IMR-90 (cell line): ENCODE measurements at regions not wholly inside any gene's neighbourhood (a gene's known extent, or its start where the extent isn't known, plus 50 kb on each side); places are given as distances from the start of the nearest gene placed in this dataset.

Source experiments
- ATAC-seq: fragments of 200-7000 bp; cut with Tn5 transposase; 2 replicates; pipeline ENCODE4 v1.9.1; 2020; ENCODE audit warnings: low read depth, mild to moderate bottlenecking, moderate library complexity
- BruUV-seq: library from RNA; stranded (reverse); fragments of 400-500 nt; replicated peaks from 2 replicates; lab custom pipeline; 2021; lab: Mats Ljungman, UMichigan
- CTCF ChIA-PET: fragments of 300-600 bp; formaldehyde crosslinking; extraction: SDS; loops from one replicate; lab custom pipeline; 2021; ENCODE audit warnings: antibody characterized with exemption; lab: Yijun Ruan, JAX
- POLR2A ChIA-PET: fragments of 300-600 bp; sonication (Branson Sonifier 250); formaldehyde crosslinking; loops from one replicate; lab custom pipeline; 2022; ENCODE audit warnings: antibody characterized with exemption; ENCODE audit not compliant: unreplicated experiment; lab: Charles Lee
- DNase-seq: peaks from one replicate; pipeline ENCODE4 v3.0.0; 2013
- H2AFZ ChIP-seq: replicated peaks from 2 replicates; pipeline ENCODE3; 2013; ENCODE audit warnings: low read length, mild to moderate bottlenecking; ENCODE audit not compliant: poor library complexity
- H2AK5ac ChIP-seq: 2 replicates; pipeline ENCODE4 v1.6.1; 2013; ENCODE audit warnings: low read depth, low read length, inconsistent platforms
- H2AK9ac ChIP-seq: replicated peaks from 2 replicates; pipeline ENCODE3; 2013; ENCODE audit warnings: mild to moderate bottlenecking, low read depth, low read length, moderate library complexity; ENCODE audit not compliant: poor library complexity
- H2BK120ac ChIP-seq: 2 replicates; pipeline ENCODE4 v1.6.1; 2013; ENCODE audit warnings: low read depth, low read length, inconsistent platforms
- H2BK15ac ChIP-seq: 3 replicates; pipeline ENCODE4 v1.6.1; 2013; ENCODE audit warnings: low read depth, low read length, inconsistent platforms
- H2BK20ac ChIP-seq: 2 replicates; pipeline ENCODE4 v1.6.1; 2013; ENCODE audit warnings: low read depth, mild to moderate bottlenecking, inconsistent platforms, low read length, moderate library complexity
- H2BK5ac ChIP-seq: 2 replicates; pipeline ENCODE4 v1.6.1; 2013; ENCODE audit warnings: mild to moderate bottlenecking, low read depth, low read length, inconsistent platforms; ENCODE audit not compliant: poor library complexity, severe bottlenecking
- H3K14ac ChIP-seq: replicated peaks from 2 replicates; pipeline ENCODE4 v1.6.1; 2013; ENCODE audit warnings: low read depth, low read length, inconsistent platforms
- H3K18ac ChIP-seq: 2 replicates; pipeline ENCODE4 v1.6.1; 2013; ENCODE audit warnings: low read depth, low read length, control low read depth
- H3K23ac ChIP-seq: 2 replicates; pipeline ENCODE4 v1.6.1; 2013; ENCODE audit warnings: low read depth, low read length, inconsistent platforms
- H3K27ac ChIP-seq: 2 replicates; pipeline ENCODE4 v1.5.1; 2013; ENCODE audit warnings: mild to moderate bottlenecking, control low read depth, low read length; ENCODE audit not compliant: insufficient read depth
- H3K27me3 ChIP-seq: 2 replicates; pipeline ENCODE4 v1.6.1; 2013; ENCODE audit warnings: low read length; ENCODE audit not compliant: control insufficient read depth, insufficient read depth
- H3K36me3 ChIP-seq: 2 replicates; pipeline ENCODE4 v1.6.1; 2013; ENCODE audit warnings: low read length, mixed read lengths; ENCODE audit not compliant: control insufficient read depth, insufficient read depth
- H3K4ac ChIP-seq: 2 replicates; pipeline ENCODE4 v1.6.1; 2013; ENCODE audit warnings: low read depth, low read length, inconsistent platforms
- H3K4me1 ChIP-seq: 2 replicates; pipeline ENCODE4 v1.6.1; 2013; ENCODE audit warnings: low read length, mixed read lengths; ENCODE audit not compliant: control insufficient read depth, insufficient read depth
- H3K4me2 ChIP-seq: 2 replicates; pipeline ENCODE4 v1.6.1; 2013; ENCODE audit warnings: low read depth, mild to moderate bottlenecking, control low read depth, low read length, moderate library complexity
- H3K4me3 ChIP-seq: 2 replicates; pipeline ENCODE4 v1.5.1; 2013; ENCODE audit warnings: low read depth, mild to moderate bottlenecking, control low read depth, low read length, moderate library complexity; ENCODE audit not compliant: insufficient read depth
- H3K56ac ChIP-seq: 2 replicates; pipeline ENCODE4 v1.6.1; 2013; ENCODE audit warnings: low read length, inconsistent platforms; ENCODE audit not compliant: insufficient read depth; ENCODE audit errors: extremely low read depth
- H3K79me1 ChIP-seq, 2 experiments: 2 replicates each; pipeline ENCODE4 v1.6.1; 2013; ENCODE audit warnings: low read length in 2 of 2, inconsistent platforms in 1 of 2, low read depth in 1 of 2
- H3K9ac ChIP-seq: 2 replicates; pipeline ENCODE4 v1.6.1; 2013; ENCODE audit warnings: low read depth, low read length, control low read depth
- H3K9me1 ChIP-seq: 2 replicates; pipeline ENCODE4 v1.6.1; 2013; ENCODE audit warnings: low read length, inconsistent platforms; ENCODE audit not compliant: insufficient read depth
- H3K9me3 ChIP-seq: 2 replicates; pipeline ENCODE4 v1.6.1; 2013; ENCODE audit warnings: low read length; ENCODE audit not compliant: control insufficient read depth, insufficient read depth
- H4K20me1 ChIP-seq: 2 replicates; pipeline ENCODE4 v1.6.1; 2013; ENCODE audit warnings: low read length, inconsistent platforms; ENCODE audit not compliant: insufficient read depth
- H4K5ac ChIP-seq: 2 replicates; pipeline ENCODE4 v1.6.1; 2013; ENCODE audit warnings: mild to moderate bottlenecking, low read depth, low read length, control low read depth
- H4K8ac ChIP-seq, 2 experiments: 2 replicates each; pipeline ENCODE4 v1.6.1; 2013; ENCODE audit warnings: low read depth in 2 of 2, low read length in 2 of 2, control low read depth in 1 of 2, inconsistent platforms in 1 of 2
- H4K91ac ChIP-seq: 2 replicates; pipeline ENCODE4 v1.6.1; 2013; ENCODE audit warnings: low read depth, low read length, inconsistent platforms; ENCODE audit not compliant: insufficient read depth
- BHLHE40 ChIP-seq: fragments of 150-350 bp; IDR thresholded peaks from 2 replicates; pipeline ENCODE4 v1.6.1; 2016; ENCODE audit warnings: mild to moderate bottlenecking, low read depth, low read length
- CEBPB ChIP-seq: IDR thresholded peaks from 2 replicates; pipeline ENCODE4 v1.6.1; 2012; ENCODE audit warnings: low read depth, low read length, improper control_type of control experiment
- CHD1 ChIP-seq: IDR thresholded peaks from 2 replicates; pipeline ENCODE4 v1.6.1; 2012; ENCODE audit warnings: low read depth, low read length, improper control_type of control experiment
- FOS ChIP-seq: fragments of 150-350 bp; IDR thresholded peaks from 2 replicates; pipeline ENCODE4 v1.6.1; 2016; ENCODE audit warnings: low read depth, low read length
- MAFK ChIP-seq: IDR thresholded peaks from 2 replicates; pipeline ENCODE4 v1.6.1; 2012; ENCODE audit warnings: low read depth, low read length, improper control_type of control experiment
- MAZ ChIP-seq: IDR thresholded peaks from 2 replicates; pipeline ENCODE4 v1.6.1; 2012; ENCODE audit warnings: low read depth, mild to moderate bottlenecking, low read length, improper control_type of control experiment, moderate library complexity, borderline replicate concordance
- MXI1 ChIP-seq: IDR thresholded peaks from 2 replicates; pipeline ENCODE4 v1.6.1; 2012; ENCODE audit warnings: low read depth, mild to moderate bottlenecking, low read length, moderate library complexity, borderline replicate concordance
- POLR2A ChIP-seq: IDR thresholded peaks from 2 replicates; pipeline ENCODE4 v1.6.1; 2012; ENCODE audit warnings: mild to moderate bottlenecking, low read depth, low read length
- RAD21 ChIP-seq: IDR thresholded peaks from 2 replicates; pipeline ENCODE4 v1.6.1; 2012; ENCODE audit warnings: low read length, improper control_type of control experiment
- RCOR1 ChIP-seq: IDR thresholded peaks from 2 replicates; pipeline ENCODE4 v1.6.1; 2012; ENCODE audit warnings: mild to moderate bottlenecking, low read length, improper control_type of control experiment; ENCODE audit not compliant: insufficient replicate concordance
- RFX5 ChIP-seq: IDR thresholded peaks from 2 replicates; pipeline ENCODE4 v1.8.0; 2012; ENCODE audit warnings: low read depth, mild to moderate bottlenecking, low read length, moderate library complexity
- SMC3 ChIP-seq: fragments of 150-350 bp; IDR thresholded peaks from 2 replicates; pipeline ENCODE4 v1.6.1; 2016; ENCODE audit warnings: low read depth, mild to moderate bottlenecking, antibody characterized with exemption, low read length, moderate library complexity
- WGBS, 2 experiments: methylation state at CpG; one replicate each; pipeline versions ENCODE4 v1.1.5 to v1.1.7; 2013; ENCODE audit warnings: missing lambda C conversion rate in 2 of 2; ENCODE audit not compliant: insufficient read length in 1 of 2; ENCODE audit errors: extremely low coverage in 2 of 2; 5-methylcytosine and 5-hydroxymethylcytosine counted together
- dilution Hi-C: fragments of 300-500 bp; cut with HindIII; formaldehyde crosslinking; loops from one replicate; pipeline ENCODE4 v1.14.3; 2018; ENCODE audit warnings: low sequenced_read_pairs; ENCODE audit not compliant: unreplicated experiment
- in situ Hi-C: fragments of 300-500 bp; cut with MboI; formaldehyde crosslinking; loops from 3 replicates; pipeline ENCODE4 v1.14.3; 2019; ENCODE audit warnings: low sequenced_read_pairs, inconsistent platforms, mixed read lengths
- intact Hi-C: fragments of 100-400 bp; cut with micrococcal nuclease; formaldehyde crosslinking; loops from 2 replicates; pipeline ENCODE4 v1.10.0; 2022
- TF ChIP-seq, protein P1 (sequence below): fragments of 150-350 bp; IDR thresholded peaks from 2 replicates; pipeline ENCODE4 v1.6.1; 2017; ENCODE audit warnings: mild to moderate bottlenecking, antibody characterized with exemption, low read length, low read depth
- TF ChIP-seq, protein P2 (sequence below): conservative IDR thresholded peaks from 2 replicates; pipeline ENCODE4 v1.5.1; 2012; ENCODE audit warnings: mild to moderate bottlenecking, low read depth, low read length, improper control_type of control experiment

- Histone ChIP-seq H3K4me2 (no peak overlapping the region), H3K36me3 (no peaks in the 10 kb centered on the region), H4K20me1 (no peaks in the 10 kb centered on the region), H2AFZ (no peak overlapping the region), H4K91ac (no peak overlapping the region), H2AK9ac (no peak overlapping the region), H3K56ac (no peak overlapping the region), H3K27me3 (no peaks in the 10 kb centered on the region), H3K9me1 (no peaks in the 10 kb centered on the region), H3K18ac (no peak overlapping the region), H2BK120ac (no peak overlapping the region), H2AK5ac (0 out of 2 replicates have a peak overlapping the region, but pooled peaks have one; percentile 19), H3K27ac (no peak overlapping the region), H3K79me1 (no peaks in the 10 kb centered on the region), H3K14ac (no peak overlapping the region), H3K23ac (no peak overlapping the region), H2BK15ac (no peak overlapping the region), H3K4ac (no peak overlapping the region), H2BK20ac (no peak overlapping the region), H4K8ac (no peak overlapping the region), H2BK5ac (no peak overlapping the region), H3K9me3 (no peaks in the 10 kb centered on the region), H3K4me1 (no peaks in the 10 kb centered on the region), H4K5ac (no peak overlapping the region), H3K9ac (no peak overlapping the region), H3K4me3 (no peak overlapping the region)
- intact Hi-C loops (no loop called here), dilution Hi-C loops (no loop called here), in situ Hi-C loops (loop anchor here (25.0 kb wide), 2 partner anchors 373 to 1023 kb away; partner anchors contain the start of gene CDH11)
- ChIA-PET CTCF (interaction anchor here (0.6 kb wide), 1 partner anchor 323 kb away, joined by 3 read pairs; no protein-coding TSS in a partner anchor), POLR2A (no interaction called here)
- DNase-seq (no peak), ATAC-seq (no peak)
- WGBS, 2 experiments, result 90% methylated on average over 2 of the region's 5 CpGs; no CpG with 5 or more reads in 1 of the 2 experiments
- BruUV-seq, result no TSS peak
- no peak for TF ChIP-seq POLR2A
- no peak for TF ChIP-seq RCOR1
- no peak for TF ChIP-seq CHD1
- TF ChIP-seq MAZ, result no peak
- TF ChIP-seq RAD21, result no peak
- TF ChIP-seq, protein P1, sequence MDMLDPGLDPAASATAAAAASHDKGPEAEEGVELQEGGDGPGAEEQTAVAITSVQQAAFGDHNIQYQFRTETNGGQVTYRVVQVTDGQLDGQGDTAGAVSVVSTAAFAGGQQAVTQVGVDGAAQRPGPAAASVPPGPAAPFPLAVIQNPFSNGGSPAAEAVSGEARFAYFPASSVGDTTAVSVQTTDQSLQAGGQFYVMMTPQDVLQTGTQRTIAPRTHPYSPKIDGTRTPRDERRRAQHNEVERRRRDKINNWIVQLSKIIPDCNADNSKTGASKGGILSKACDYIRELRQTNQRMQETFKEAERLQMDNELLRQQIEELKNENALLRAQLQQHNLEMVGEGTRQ, result no peak
- TF ChIP-seq CEBPB, result no peak
- TF ChIP-seq FOS, result no peak
- no peak for TF ChIP-seq MXI1
- no peak for TF ChIP-seq RFX5
- no peak for TF ChIP-seq SMC3
- TF ChIP-seq, protein P2, sequence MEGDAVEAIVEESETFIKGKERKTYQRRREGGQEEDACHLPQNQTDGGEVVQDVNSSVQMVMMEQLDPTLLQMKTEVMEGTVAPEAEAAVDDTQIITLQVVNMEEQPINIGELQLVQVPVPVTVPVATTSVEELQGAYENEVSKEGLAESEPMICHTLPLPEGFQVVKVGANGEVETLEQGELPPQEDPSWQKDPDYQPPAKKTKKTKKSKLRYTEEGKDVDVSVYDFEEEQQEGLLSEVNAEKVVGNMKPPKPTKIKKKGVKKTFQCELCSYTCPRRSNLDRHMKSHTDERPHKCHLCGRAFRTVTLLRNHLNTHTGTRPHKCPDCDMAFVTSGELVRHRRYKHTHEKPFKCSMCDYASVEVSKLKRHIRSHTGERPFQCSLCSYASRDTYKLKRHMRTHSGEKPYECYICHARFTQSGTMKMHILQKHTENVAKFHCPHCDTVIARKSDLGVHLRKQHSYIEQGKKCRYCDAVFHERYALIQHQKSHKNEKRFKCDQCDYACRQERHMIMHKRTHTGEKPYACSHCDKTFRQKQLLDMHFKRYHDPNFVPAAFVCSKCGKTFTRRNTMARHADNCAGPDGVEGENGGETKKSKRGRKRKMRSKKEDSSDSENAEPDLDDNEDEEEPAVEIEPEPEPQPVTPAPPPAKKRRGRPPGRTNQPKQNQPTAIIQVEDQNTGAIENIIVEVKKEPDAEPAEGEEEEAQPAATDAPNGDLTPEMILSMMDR, result no peak
- TF ChIP-seq BHLHE40, result no peak
- TF ChIP-seq MAFK, result no peak
Observed at GRCh38 chr16:64088838-64089237, 1033.0 kb downstream of the CDH11 start.
